ENCODE measurements at regions not wholly inside any gene's neighbourhood (a gene's known extent, or its start where the extent isn't known, plus 50 kb on each side); places are given as distances from the start of the nearest gene placed in this dataset.

- Mint-ChIP-seq H3K4me3 (no peak overlapping the region), H3K27ac (peak overlapping the region; percentile 55), H3K27me3 (no peaks in the 10 kb centered on the region), H3K36me3 (ENCODE audit: low read depth) (peaks cover 7% of the 10 kb centered on the region), H3K9me3 (ENCODE audit: low read depth) (no peaks in the 10 kb centered on the region), H3K4me1 (peaks cover 55% of the 10 kb centered on the region)
- intact Hi-C loops (cut with DNase I, micrococcal nuclease): no loop called here
- peak; percentile 74 for ATAC-seq
- ChIA-PET CTCF (interaction anchor here (0.6 to 0.8 kb wide), 3 partner anchors 10 to 293 kb away, joined by 3 to 4 read pairs (median 3); no protein-coding TSS in a partner anchor), POLR2A (no interaction called here)
- peak; percentile 48 for DNase-seq
Observed at GRCh38 chr13:73870970-73871935, 263.0 kb downstream of the KLF12 start.

GRCh38 chr13:73870036-73870741 is 264.0 kb downstream of the KLF12 start:
- ATAC-seq (no peak), DNase-seq (no peak)
- H3K27me3 Mint-ChIP-seq: no peaks in the 10 kb centered on the region
- intact Hi-C loops (cut with DNase I, micrococcal nuclease): no loop called here
- peak overlapping the region; percentile 4 for H3K27ac Mint-ChIP-seq
- H3K36me3 Mint-ChIP-seq (ENCODE audit: low read depth): peaks cover 9% of the 10 kb centered on the region
- peaks cover 60% of the 10 kb centered on the region for H3K4me1 Mint-ChIP-seq
- ChIA-PET POLR2A (no interaction called here), CTCF (interaction anchor here (0.6 to 1.2 kb wide), 4 partner anchors 21 to 416 kb away, joined by 3 to 4 read pairs (median 4); no protein-coding TSS in a partner anchor)
- no peaks in the 10 kb centered on the region for H3K9me3 Mint-ChIP-seq (ENCODE audit: low read depth)
- H3K4me3 Mint-ChIP-seq: no peak overlapping the region

GRCh38 chr13:73865027-73865426 is 269.2 kb downstream of the KLF12 start:
- Mint-ChIP-seq H3K27ac (no peak overlapping the region), H3K27me3 (no peaks in the 10 kb centered on the region), H3K9me3 (ENCODE audit: low read depth) (no peaks in the 10 kb centered on the region), H3K4me3 (no peak overlapping the region), H3K4me1 (peaks cover 51% of the 10 kb centered on the region), H3K36me3 (ENCODE audit: low read depth) (peaks cover 7% of the 10 kb centered on the region)
- no peak for DNase-seq
- ATAC-seq: no peak
- intact Hi-C loops (cut with DNase I, micrococcal nuclease): no loop called here
- ChIA-PET CTCF (interaction anchor here (0.9 to 1.1 kb wide), 2 partner anchors 163 to 420 kb away, joined by 3 read pairs; no protein-coding TSS in a partner anchor), POLR2A (no interaction called here)

- peaks cover 8% of the 10 kb centered on the region for H3K36me3 Mint-ChIP-seq (ENCODE audit: low read depth)
- ChIA-PET CTCF (interaction anchor here (0.6 kb wide), 1 partner anchor 858 kb away, joined by 3 read pairs; no protein-coding TSS in a partner anchor), POLR2A (no interaction called here)
- H3K4me3 Mint-ChIP-seq: no peak overlapping the region
- intact Hi-C loops (cut with DNase I, micrococcal nuclease): no loop called here
- DNase-seq: no peak
- no peaks in the 10 kb centered on the region for H3K9me3 Mint-ChIP-seq (ENCODE audit: low read depth)
- H3K4me1 Mint-ChIP-seq: peaks cover 45% of the 10 kb centered on the region
- peak overlapping the region; percentile 45 for H3K27ac Mint-ChIP-seq
- H3K27me3 Mint-ChIP-seq: no peaks in the 10 kb centered on the region
- ATAC-seq: no peak
Observed at GRCh38 chr13:73861136-73861535, 273.1 kb downstream of the KLF12 start.

GRCh38 chr13:73860501-73860900 is 273.7 kb downstream of the KLF12 start:
- DNase-seq (no peak), ATAC-seq (no peak)
- intact Hi-C loops (cut with DNase I, micrococcal nuclease): no loop called here
- Mint-ChIP-seq H3K27me3 (no peaks in the 10 kb centered on the region), H3K4me3 (peak overlapping the region; percentile 35), H3K9me3 (ENCODE audit: low read depth) (no peaks in the 10 kb centered on the region), H3K4me1 (peaks cover 39% of the 10 kb centered on the region), H3K27ac (no peak overlapping the region), H3K36me3 (ENCODE audit: low read depth) (peaks cover 6% of the 10 kb centered on the region)
- POLR2A ChIA-PET: no interaction called here
- CTCF ChIA-PET: interaction anchor here (0.6 to 1.3 kb wide), 2 partner anchors 25 to 859 kb away, joined by 3 read pairs; no protein-coding TSS in a partner anchor

- Mint-ChIP-seq H3K27ac (peak overlapping the region; percentile 76), H3K4me1 (peaks cover 34% of the 10 kb centered on the region), H3K27me3 (no peaks in the 10 kb centered on the region), H3K4me3 (peak overlapping the region; percentile 35), H3K9me3 (ENCODE audit: low read depth) (peaks cover 4% of the 10 kb centered on the region), H3K36me3 (ENCODE audit: low read depth) (peaks cover 10% of the 10 kb centered on the region)
- intact Hi-C loops (cut with DNase I, micrococcal nuclease): no loop called here
- ChIA-PET CTCF (interaction anchor here (0.9 to 1.3 kb wide), 3 partner anchors 14 to 425 kb away, joined by 3 to 5 read pairs (median 3); no protein-coding TSS in a partner anchor), POLR2A (no interaction called here)
- ATAC-seq (no peak), DNase-seq (no peak)
Observed at GRCh38 chr13:73859841-73860240, 274.4 kb downstream of the KLF12 start.

- peaks cover 15% of the 10 kb centered on the region for H3K36me3 Mint-ChIP-seq (ENCODE audit: low read depth)
Observed at GRCh38 chr13:73857106-73857505, 277.1 kb downstream of the KLF12 start.

GRCh38 chr13:73851104-73851503 is 283.1 kb downstream of the KLF12 start:
- intact Hi-C loops (cut with DNase I, micrococcal nuclease): no loop called here
- H3K4me1 Mint-ChIP-seq: peaks cover 32% of the 10 kb centered on the region
- ATAC-seq: no peak
- no peak overlapping the region for H3K4me3 Mint-ChIP-seq
- no peak for DNase-seq
- H3K36me3 Mint-ChIP-seq (ENCODE audit: low read depth): peaks cover 13% of the 10 kb centered on the region
- ChIA-PET CTCF (interaction anchor here (1.4 to 2.0 kb wide), 2 partner anchors 9 to 14 kb away, joined by 4 to 11 read pairs; no protein-coding TSS in a partner anchor), POLR2A (no interaction called here)
- no peaks in the 10 kb centered on the region for H3K27me3 Mint-ChIP-seq
- no peak overlapping the region for H3K27ac Mint-ChIP-seq
- peaks cover 4% of the 10 kb centered on the region for H3K9me3 Mint-ChIP-seq (ENCODE audit: low read depth)

More at GRCh38 chr13:73857106-73857505, 277.1 kb downstream of the KLF12 start:
- intact Hi-C loops (cut with DNase I, micrococcal nuclease): no loop called here
- peaks cover 4% of the 10 kb centered on the region for H3K9me3 Mint-ChIP-seq (ENCODE audit: low read depth)
- DNase-seq: no peak
- H3K4me1 Mint-ChIP-seq: peaks cover 26% of the 10 kb centered on the region
- no peak overlapping the region for H3K27ac Mint-ChIP-seq
- POLR2A ChIA-PET: no interaction called here
- no peak overlapping the region for H3K4me3 Mint-ChIP-seq
- CTCF ChIA-PET: no interaction called here
- H3K27me3 Mint-ChIP-seq: no peaks in the 10 kb centered on the region
- ATAC-seq: no peak

GRCh38 chr13:73850104-73850873 is 283.9 kb downstream of the KLF12 start:
- POLR2A ChIA-PET: no interaction called here
- ATAC-seq (no peak), DNase-seq (no peak)
- no peaks in the 10 kb centered on the region for H3K27me3 Mint-ChIP-seq
- H3K4me1 Mint-ChIP-seq: peaks cover 36% of the 10 kb centered on the region
- CTCF ChIA-PET: interaction anchor here (0.9 to 2.7 kb wide), 5 partner anchors 8 to 148 kb away, joined by 3 to 11 read pairs (median 5); no protein-coding TSS in a partner anchor
- no peak overlapping the region for H3K27ac Mint-ChIP-seq
- H3K4me3 Mint-ChIP-seq: no peak overlapping the region
- peaks cover 3% of the 10 kb centered on the region for H3K9me3 Mint-ChIP-seq (ENCODE audit: low read depth)
- intact Hi-C loops (cut with DNase I, micrococcal nuclease): no loop called here
- H3K36me3 Mint-ChIP-seq (ENCODE audit: low read depth): peaks cover 18% of the 10 kb centered on the region

- intact Hi-C loops (cut with DNase I, micrococcal nuclease): no loop called here
- ChIA-PET POLR2A (no interaction called here), CTCF (interaction anchor here (0.7 to 2.7 kb wide), 10 partner anchors 9 to 1366 kb away, joined by 3 to 10 read pairs (median 4); no protein-coding TSS in a partner anchor)
- DNase-seq: peak; percentile 32
- H3K4me3 Mint-ChIP-seq: no peak overlapping the region
- H3K27ac Mint-ChIP-seq: no peak overlapping the region
- ATAC-seq: peak; percentile 36
- H3K4me1 Mint-ChIP-seq: peaks cover 41% of the 10 kb centered on the region
- H3K27me3 Mint-ChIP-seq: no peaks in the 10 kb centered on the region
- H3K36me3 Mint-ChIP-seq (ENCODE audit: low read depth): peaks cover 14% of the 10 kb centered on the region
- no peaks in the 10 kb centered on the region for H3K9me3 Mint-ChIP-seq (ENCODE audit: low read depth)
Observed at GRCh38 chr13:73849292-73849691, 284.9 kb downstream of the KLF12 start.

- Mint-ChIP-seq H3K4me1 (peaks cover 37% of the 10 kb centered on the region), H3K9me3 (ENCODE audit: low read depth) (no peaks in the 10 kb centered on the region), H3K27ac (no peak overlapping the region), H3K36me3 (ENCODE audit: low read depth) (peaks cover 11% of the 10 kb centered on the region), H3K4me3 (no peak overlapping the region), H3K27me3 (no peaks in the 10 kb centered on the region)
- ChIA-PET POLR2A (no interaction called here), CTCF (no interaction called here)
- intact Hi-C loops (cut with DNase I, micrococcal nuclease): no loop called here
- DNase-seq (no peak), ATAC-seq (no peak)
Observed at GRCh38 chr13:73844986-73845385, 289.2 kb downstream of the KLF12 start.
